CD4-positive, alpha-beta T cell (primary cell): ENCODE measurements at regions not wholly inside any gene's neighbourhood (a gene's known extent, or its start where the extent isn't known, plus 50 kb on each side); places are given as distances from the start of the nearest gene placed in this dataset.

Source experiments
- ATAC-seq: fragments of 200-7000 bp; cut with Tn5 transposase; one replicate; pipeline ENCODE4 v1.10.0; 2022; ENCODE audit warnings: mild to moderate bottlenecking; ENCODE audit not compliant: poor library complexity
- CTCF ChIA-PET: fragments of 350-600 bp; sonication (Branson Sonifier 250); formaldehyde crosslinking; loops from one replicate; lab custom pipeline; 2021; ENCODE audit warnings: antibody characterized with exemption, inconsistent platforms; lab: Charles Lee
- POLR2A ChIA-PET: fragments of 350-600 bp; sonication (Branson Sonifier 250); formaldehyde crosslinking; loops from one replicate; lab custom pipeline; 2021; ENCODE audit warnings: antibody characterized with exemption, inconsistent platforms; lab: Charles Lee
- DNase-seq, 14 experiments: peaks; one replicate each; pipeline ENCODE4 v3.0.0-alpha.2; 2013 to 2020; ENCODE audit warnings: mixed read lengths in 2 of 14
- H3K27ac ChIP-seq, 2 donors: one replicate each; pipeline versions ENCODE4 v1.5.1 to v1.7.0; 2013; ENCODE audit warnings: low read length in 2 of 2, low read depth in 1 of 2, mild to moderate bottlenecking in 1 of 2
- H3K27me3 ChIP-seq, 2 experiments: 1 replicate in 1 of 2; 2 replicates in 1 of 2; pipeline versions ENCODE4 v1.6.1 to v1.7.0; 2013; ENCODE audit warnings: low read length in 2 of 2, control low read depth in 1 of 2, mild to moderate bottlenecking in 1 of 2, moderate library complexity in 1 of 2; ENCODE audit not compliant: insufficient read depth in 2 of 2, control insufficient read depth in 1 of 2
- H3K36me3 ChIP-seq: one replicate; pipeline ENCODE4 v1.6.1; 2013; ENCODE audit warnings: low read length, control low read depth; ENCODE audit not compliant: insufficient read depth
- H3K4me1 ChIP-seq: one replicate; pipeline ENCODE4 v1.6.1; 2013; ENCODE audit warnings: low read length, control low read depth; ENCODE audit not compliant: insufficient read depth
- H3K4me3 ChIP-seq: one replicate; pipeline ENCODE4 v1.5.1; 2013; ENCODE audit warnings: mild to moderate bottlenecking, low read length, moderate library complexity
- H3K9me3 ChIP-seq, 2 experiments: 1 replicate in 1 of 2; 2 replicates in 1 of 2; pipeline versions ENCODE4 v1.6.1 to v1.7.0; 2013; ENCODE audit warnings: low read length in 2 of 2, mild to moderate bottlenecking in 2 of 2, control low read depth in 1 of 2, moderate library complexity in 1 of 2; ENCODE audit not compliant: control insufficient read depth in 1 of 2, insufficient read depth in 1 of 2
- H3K27ac Mint-ChIP-seq: one replicate; pipeline ENCODE4 v1.8.0; 2020; ENCODE audit warnings: mixed read lengths
- H3K27me3 Mint-ChIP-seq: one replicate; pipeline ENCODE4 v1.8.0; 2021; ENCODE audit warnings: mixed read lengths
- H3K36me3 Mint-ChIP-seq: one replicate; pipeline ENCODE4 v1.8.0; 2021; ENCODE audit warnings: low read depth, mixed read lengths
- H3K4me1 Mint-ChIP-seq: one replicate; pipeline ENCODE4 v1.8.0; 2021; ENCODE audit warnings: low read depth, mixed read lengths
- H3K4me3 Mint-ChIP-seq: one replicate; pipeline ENCODE4 v1.8.0; 2020; ENCODE audit warnings: mild to moderate bottlenecking, mixed read lengths
- H3K9me3 Mint-ChIP-seq: one replicate; pipeline ENCODE4 v1.8.0; 2020; ENCODE audit warnings: mixed read lengths
- CTCF ChIP-seq: fragments of 200-600 bp; IDR thresholded peaks from one replicate; pipeline ENCODE4 v1.8.0; 2022; ENCODE audit warnings: antibody characterized with exemption, mild to moderate bottlenecking
- intact Hi-C, 2 experiments: fragments of 100-400 bp; cut with DNase I in 1 of 2; cut with micrococcal nuclease in 1 of 2; formaldehyde crosslinking; loops; one replicate each; pipeline versions ENCODE4 v1.15.1 to v1.9.0; 2023 to 2025; cut with DNase I, micrococcal nuclease

- ATAC-seq (no peak), DNase-seq (no peak)
- H3K27ac Mint-ChIP-seq, result no peak overlapping the region
- ChIA-PET CTCF (no interaction called here), POLR2A (no interaction called here)
- Histone ChIP-seq H3K27ac (no peak overlapping the region), H3K36me3 (no peaks in the 10 kb centered on the region), H3K9me3 (no peaks in the 10 kb centered on the region), H3K4me3 (no peak overlapping the region), H3K4me1 (no peaks in the 10 kb centered on the region), H3K27me3 (no peaks in the 10 kb centered on the region)
- no peak for TF ChIP-seq CTCF
- intact Hi-C loops, result no loop called here
- no peaks in the 10 kb centered on the region for H3K36me3 Mint-ChIP-seq
- no peak overlapping the region for H3K4me3 Mint-ChIP-seq
- H3K9me3 Mint-ChIP-seq, result no peaks in the 10 kb centered on the region
- H3K4me1 Mint-ChIP-seq, result no peaks in the 10 kb centered on the region
- H3K27me3 Mint-ChIP-seq, result no peaks in the 10 kb centered on the region
Observed at GRCh38 chr6:97841763-97842162, 558.7 kb upstream of the MMS22L start.

GRCh38 chr6:97842521-97842920 lies 559.5 kb upstream of the MMS22L start:
- no peaks in the 10 kb centered on the region for H3K27me3 ChIP-seq
- DNase-seq (no peak), ATAC-seq (no peak)
- Mint-ChIP-seq H3K27me3 (no peaks in the 10 kb centered on the region), H3K36me3 (no peaks in the 10 kb centered on the region), H3K4me1 (no peaks in the 10 kb centered on the region), H3K27ac (no peak overlapping the region), H3K4me3 (no peak overlapping the region), H3K9me3 (peaks cover 2% of the 10 kb centered on the region)
- no peak for TF ChIP-seq CTCF
- intact Hi-C loops, result no loop called here
- H3K9me3 ChIP-seq, result no peaks in the 10 kb centered on the region
- H3K4me3 ChIP-seq, result no peak overlapping the region
- H3K27ac ChIP-seq, result no peak overlapping the region
- ChIA-PET POLR2A (no interaction called here), CTCF (no interaction called here)
- no peaks in the 10 kb centered on the region for H3K36me3 ChIP-seq
- no peaks in the 10 kb centered on the region for H3K4me1 ChIP-seq

GRCh38 chr6:97849390-97849789 lies 566.4 kb upstream of the MMS22L start:
- ChIA-PET CTCF (no interaction called here), POLR2A (no interaction called here)
- intact Hi-C loops, result no loop called here
- no peak for ATAC-seq
- Mint-ChIP-seq H3K27ac (no peak overlapping the region), H3K9me3 (peaks cover 2% of the 10 kb centered on the region), H3K4me3 (no peak overlapping the region), H3K36me3 (no peaks in the 10 kb centered on the region), H3K4me1 (no peaks in the 10 kb centered on the region), H3K27me3 (no peaks in the 10 kb centered on the region)
- no peaks in the 10 kb centered on the region for H3K36me3 ChIP-seq
- no peaks in the 10 kb centered on the region for H3K9me3 ChIP-seq
- no peak overlapping the region for H3K27ac ChIP-seq
- no peaks in the 10 kb centered on the region for H3K27me3 ChIP-seq
- no peaks in the 10 kb centered on the region for H3K4me1 ChIP-seq
- H3K4me3 ChIP-seq, result no peak overlapping the region
- no peak for DNase-seq
- TF ChIP-seq CTCF, result no peak
